GM18519 (cell line): ENCODE measurements at regions not wholly inside any gene's neighbourhood (a gene's known extent, or its start where the extent isn't known, plus 50 kb on each side); places are given as distances from the start of the nearest gene placed in this dataset.
A peak's percentile ranks its signal among the peaks of the same experiment; 100 is the strongest.

Experiments used
- ATAC-seq: cut with Tn5 transposase; IDR thresholded peaks from one replicate; pipeline ENCODE4 v1.9.1; 2021; ENCODE audit warnings: mild to moderate bottlenecking, moderate library complexity; ENCODE audit not compliant: unreplicated experiment, low FRiP score

DNA sequence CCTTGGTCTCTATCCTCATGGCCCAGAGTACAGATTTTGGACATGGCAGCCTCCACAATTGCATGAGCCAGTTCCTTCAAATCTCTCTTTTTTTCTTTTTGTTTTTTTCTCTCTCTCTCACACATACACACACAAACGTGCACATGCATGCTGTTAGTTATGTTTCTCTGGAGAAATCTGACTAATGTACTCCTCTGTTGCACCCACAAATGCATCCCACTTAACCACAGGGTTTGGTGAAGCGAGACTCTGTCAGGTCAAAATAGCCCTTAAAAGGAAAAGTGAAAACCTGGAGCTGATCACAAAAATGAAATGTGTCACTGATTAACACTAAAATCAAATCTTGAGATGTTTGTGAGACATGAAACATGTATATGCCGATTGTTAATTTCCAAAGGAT lies 374.6 kb upstream of the ARGLU1 start:
- ATAC-seq: no peak

DNA sequence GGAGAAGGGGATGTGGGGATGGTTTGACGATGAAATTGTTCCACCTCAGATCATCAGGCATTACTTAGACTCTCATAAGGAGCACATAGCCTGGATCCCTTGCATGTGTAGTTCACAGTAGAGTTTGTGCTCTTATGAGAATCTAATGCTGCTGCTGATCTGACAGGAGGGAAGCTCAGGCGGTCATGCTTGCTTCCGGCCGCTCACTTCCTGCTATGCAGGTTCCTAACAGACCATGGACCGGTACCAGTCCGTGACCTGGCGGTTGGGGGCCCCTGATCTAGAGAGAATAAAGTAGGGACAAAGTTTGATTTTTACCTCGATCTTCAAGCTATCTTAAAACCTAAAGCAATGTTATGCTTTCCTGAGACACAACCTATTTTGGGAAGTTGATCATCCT lies 373.8 kb upstream of the ARGLU1 start:
- ATAC-seq: no peak

DNA sequence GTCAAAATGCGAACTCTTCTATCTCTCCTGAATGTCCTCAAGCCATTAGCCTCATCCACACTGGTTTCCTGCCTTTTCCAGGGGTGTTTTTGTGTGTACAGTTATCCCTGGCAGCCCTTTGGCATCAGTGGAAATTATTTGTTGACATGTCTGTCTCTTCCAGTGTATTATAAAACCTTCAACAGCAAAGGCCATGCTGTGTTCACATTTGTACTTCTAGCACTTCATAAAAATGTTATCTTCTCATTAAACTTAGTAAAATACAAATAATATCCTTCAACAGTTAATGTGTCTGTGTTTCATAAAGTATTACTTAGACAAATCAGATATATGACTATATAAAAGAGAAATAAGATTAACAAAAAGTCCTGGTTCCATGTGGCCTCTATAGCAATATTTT lies 359.5 kb upstream of the ARGLU1 start:
- no peak for ATAC-seq

DNA sequence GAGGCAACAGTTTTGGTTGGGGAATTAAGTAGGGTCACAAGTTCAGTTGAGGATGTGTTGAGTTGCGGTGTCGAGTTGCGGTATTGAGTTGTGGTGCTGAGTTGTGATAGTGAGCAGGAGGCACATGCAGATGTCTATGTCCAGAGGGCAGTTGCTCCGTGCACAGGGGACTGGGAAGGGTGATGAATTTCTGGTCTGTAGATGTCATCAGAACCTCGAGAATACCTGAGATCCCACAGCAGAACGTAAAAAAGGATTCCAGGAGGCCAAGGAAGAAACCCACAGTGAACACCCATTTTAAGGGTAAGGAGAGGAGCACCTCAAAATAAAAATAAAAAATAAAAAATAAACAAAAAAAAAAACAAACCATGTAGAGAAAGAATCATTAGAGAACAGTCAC lies 354.4 kb upstream of the ARGLU1 start:
- ATAC-seq: no peak

- no peak for ATAC-seq
These were observed 351.7 kb upstream of the ARGLU1 start for GRCh38 chr13:106919638-106920037.

DNA sequence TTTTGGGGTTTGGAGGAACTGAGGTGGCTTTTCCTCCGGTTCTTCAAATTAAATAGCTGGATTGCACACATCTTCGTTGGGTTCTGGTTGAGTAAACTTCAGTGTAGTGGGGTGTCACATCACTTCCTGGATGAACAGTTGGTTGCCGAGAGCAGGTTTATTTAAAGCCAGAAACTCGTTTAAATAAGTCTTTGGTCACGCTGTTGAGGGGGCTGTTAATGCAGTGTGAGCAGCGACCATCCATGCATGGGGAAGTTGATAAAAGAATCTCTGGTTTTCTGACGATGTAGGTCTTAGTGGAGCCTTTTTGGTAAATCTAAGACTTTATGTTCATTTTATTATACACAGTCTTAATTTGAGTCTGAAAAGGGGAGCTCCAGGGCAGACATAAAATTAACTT lies 351.2 kb upstream of the ARGLU1 start:
- ATAC-seq: peak; percentile 68

- ATAC-seq: no peak
These were observed 350.6 kb upstream of the ARGLU1 start for GRCh38 chr13:106918557-106918860.

DNA sequence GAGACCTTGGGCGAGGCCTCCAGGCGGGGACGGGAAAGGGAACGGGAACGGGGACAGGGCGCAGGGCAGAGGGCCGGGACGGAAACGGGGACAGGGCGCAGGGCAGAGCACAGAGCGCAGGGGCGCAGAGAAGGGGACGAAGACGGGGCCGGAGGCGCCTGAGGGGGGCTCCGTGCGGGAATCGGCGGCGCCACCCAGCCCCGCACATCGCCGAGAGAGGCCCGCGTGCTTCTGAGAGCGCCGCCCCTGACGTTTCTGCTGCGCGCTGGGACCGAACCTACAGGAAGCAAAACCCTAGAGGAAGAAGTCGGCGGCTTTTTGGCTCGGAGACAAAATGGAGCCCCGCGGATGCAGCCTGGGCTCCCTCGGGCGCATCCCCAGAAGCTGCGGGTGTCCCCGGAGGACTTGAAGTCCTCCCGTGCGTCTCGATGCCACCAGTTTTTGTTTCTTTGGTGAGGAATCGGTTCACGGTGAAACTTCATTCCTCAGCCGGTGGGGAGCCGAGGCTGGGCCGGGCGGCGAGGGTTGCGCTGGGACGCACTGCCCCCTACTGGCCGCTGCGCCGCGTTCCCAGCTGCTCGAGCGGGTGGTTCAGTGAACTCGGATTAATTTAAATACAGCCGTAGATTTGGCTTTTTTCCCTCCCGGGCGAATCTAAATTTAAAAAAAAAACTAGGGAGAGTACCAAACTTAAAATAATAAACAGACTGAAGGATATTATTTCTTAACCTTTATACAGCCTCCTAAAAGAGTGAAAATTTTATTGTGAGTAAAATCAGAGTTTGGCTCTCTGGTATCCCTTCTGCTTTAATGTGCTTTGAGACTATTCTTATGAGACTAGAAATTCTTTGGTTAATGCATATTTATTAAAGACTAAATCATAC lies 350.0 kb upstream of the ARGLU1 start:
- peak; percentile 82 for ATAC-seq

DNA sequence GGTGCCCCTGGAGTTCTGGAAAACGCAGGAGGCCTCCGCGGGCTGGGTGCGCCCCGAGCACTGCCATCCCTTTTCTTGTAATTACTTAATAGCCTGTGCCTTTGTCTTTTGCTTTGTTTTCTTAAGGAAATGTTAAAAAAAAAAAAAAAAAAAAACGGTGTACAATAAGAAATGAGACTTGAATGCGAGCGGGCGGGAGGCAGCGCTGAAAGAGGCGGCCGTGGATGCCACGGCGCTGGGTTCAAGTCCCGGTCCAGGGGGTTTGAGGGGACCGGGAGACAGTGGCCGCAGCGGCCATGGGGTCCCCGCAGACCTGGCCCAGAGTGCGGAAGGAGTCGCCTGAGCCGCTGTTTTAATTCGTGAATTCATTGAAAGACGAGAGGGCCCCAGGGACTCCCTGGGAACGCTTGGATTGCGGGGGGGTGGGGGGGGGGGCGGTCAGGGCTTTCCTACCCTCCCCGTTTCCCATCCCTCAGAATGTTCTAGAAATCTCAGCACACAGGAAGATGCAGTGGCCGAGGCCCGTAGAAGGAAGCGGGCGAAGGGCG lies 349.2 kb upstream of the ARGLU1 start:
- no peak for ATAC-seq

DNA sequence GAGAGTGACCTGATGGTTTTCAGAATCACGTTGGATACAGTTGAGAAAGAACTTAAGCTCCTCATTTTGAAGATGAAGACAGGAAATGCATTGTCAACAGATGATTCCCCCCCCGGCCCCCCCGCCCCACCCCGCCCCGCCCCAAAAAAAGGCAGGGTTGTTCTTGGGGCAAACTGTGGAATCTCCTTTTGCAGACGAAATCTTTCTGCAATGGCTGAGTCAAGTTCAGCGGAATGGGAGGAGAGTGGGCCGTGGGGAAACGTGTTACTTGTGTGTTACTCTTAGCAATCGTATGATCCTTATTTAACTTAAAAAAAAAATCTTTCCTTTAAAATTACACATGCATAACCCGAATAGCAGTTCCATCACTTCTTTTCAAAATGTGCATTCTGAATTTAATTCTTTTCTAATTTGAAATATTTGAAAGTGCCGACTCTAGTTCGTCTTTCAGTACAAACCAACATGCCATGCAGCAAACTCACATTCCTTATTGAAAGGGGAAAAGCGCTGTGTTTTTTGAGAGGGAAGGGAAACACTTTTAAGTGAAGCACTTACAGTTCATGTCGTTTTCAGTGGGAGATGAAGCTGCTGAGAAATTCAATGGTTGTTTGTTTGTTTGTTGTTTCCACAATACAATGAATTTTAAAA lies 348.5 kb upstream of the ARGLU1 start:
- no peak for ATAC-seq

DNA sequence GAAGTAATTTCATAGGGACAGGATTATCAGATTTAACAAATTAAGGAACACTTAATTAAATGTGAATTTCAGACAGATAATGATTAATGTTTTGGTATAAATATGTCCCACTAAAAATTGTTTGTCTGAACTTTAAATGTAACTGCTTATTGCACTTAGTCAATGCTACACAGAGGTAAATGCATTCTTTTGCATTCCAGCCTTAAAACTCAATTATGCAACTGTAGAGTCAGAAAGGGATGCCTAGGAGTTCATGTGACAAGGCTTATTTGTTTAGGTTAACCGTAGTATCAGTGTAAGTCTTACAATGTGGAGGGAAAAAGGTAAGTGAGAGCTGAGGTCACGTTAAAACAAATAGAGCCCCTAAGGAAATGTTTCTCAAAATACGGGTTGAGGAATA lies 347.2 kb upstream of the ARGLU1 start:
- ATAC-seq: no peak

- no peak for ATAC-seq
These were observed 343.7 kb upstream of the ARGLU1 start for GRCh38 chr13:106911627-106912026.

- no peak for ATAC-seq
These were observed 343.1 kb upstream of the ARGLU1 start for GRCh38 chr13:106911020-106911419.

GRCh38 chr13:106906426-106906996 lies 338.6 kb upstream of the ARGLU1 start:
- ATAC-seq: no peak

GRCh38 chr13:106905380-106906162 lies 337.6 kb upstream of the ARGLU1 start:
- ATAC-seq: no peak

- no peak for ATAC-seq
These were observed 331.5 kb upstream of the ARGLU1 start for GRCh38 chr13:106899442-106899841.

GRCh38 chr13:106898231-106898630 lies 330.3 kb upstream of the ARGLU1 start:
- no peak for ATAC-seq

DNA sequence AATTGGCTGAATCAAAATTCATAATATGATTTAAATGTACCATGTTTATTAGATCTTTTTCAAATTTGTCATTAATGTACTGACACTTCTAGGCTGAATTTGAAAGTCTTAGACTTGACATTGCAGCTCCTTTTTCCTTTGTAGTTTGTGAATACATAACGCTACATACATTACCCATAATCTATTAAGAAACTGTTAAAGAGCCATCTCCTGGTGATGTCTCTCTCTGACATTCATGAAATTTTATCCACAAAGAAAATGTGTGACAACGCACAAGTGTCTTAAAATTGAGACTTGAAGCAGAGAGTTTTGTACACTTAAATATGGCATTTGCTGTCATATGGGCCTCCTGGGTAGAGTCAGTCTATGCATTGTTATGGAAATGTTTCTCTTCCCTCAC lies 320.2 kb upstream of the ARGLU1 start:
- no peak for ATAC-seq

DNA sequence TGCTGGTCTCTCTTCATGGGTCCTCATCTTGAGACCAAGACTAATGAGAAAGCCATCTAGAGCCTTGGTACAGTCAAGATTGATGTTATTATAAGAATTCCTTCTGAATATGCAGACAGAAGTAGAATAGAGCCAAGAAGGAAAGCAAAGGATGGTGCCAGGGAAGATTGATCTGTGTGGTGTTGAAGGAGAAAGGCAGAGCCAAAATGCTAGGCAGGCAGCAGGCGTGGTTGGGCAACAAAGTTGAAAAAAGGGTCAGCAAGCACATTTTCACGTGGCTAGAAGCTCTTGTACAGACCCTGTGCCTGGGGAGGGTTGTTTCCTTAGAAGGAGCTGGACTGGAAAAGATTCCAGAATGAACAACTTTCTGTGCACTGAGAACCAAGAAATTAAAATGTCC lies 319.7 kb upstream of the ARGLU1 start:
- no peak for ATAC-seq

- no peak for ATAC-seq
These were observed 316.0 kb upstream of the ARGLU1 start for GRCh38 chr13:106883976-106884375.

- no peak for ATAC-seq
These were observed 314.3 kb upstream of the ARGLU1 start for GRCh38 chr13:106882246-106882645.
